Stimulated activated CD8-positive, alpha-beta memory T cell treated with anti-CD3 and anti-CD28 coated beads, Interleukin-7, amount 100 ng/mL, for 4 hours (primary cell): ENCODE measurements at regions not wholly inside any gene's neighbourhood (a gene's known extent, or its start where the extent isn't known, plus 50 kb on each side); places are given as distances from the start of the nearest gene placed in this dataset.
"Not testable (repeated sequence)": the region's sequence is repeated elsewhere in the genome, so short reads cannot be mapped to it uniquely, and the experiment has no call there.

Experiments used
- DNase-seq, 2 donors: peaks; one replicate each; pipeline ENCODE4 v3.0.0-alpha.2; 2020; ENCODE audit warnings: low read depth in 2 of 2

GRCh38 chr15:30688684-30689083, 62.8 kb downstream of the ARHGAP11B start:
- not testable (repeated sequence) for DNase-seq

DNA sequence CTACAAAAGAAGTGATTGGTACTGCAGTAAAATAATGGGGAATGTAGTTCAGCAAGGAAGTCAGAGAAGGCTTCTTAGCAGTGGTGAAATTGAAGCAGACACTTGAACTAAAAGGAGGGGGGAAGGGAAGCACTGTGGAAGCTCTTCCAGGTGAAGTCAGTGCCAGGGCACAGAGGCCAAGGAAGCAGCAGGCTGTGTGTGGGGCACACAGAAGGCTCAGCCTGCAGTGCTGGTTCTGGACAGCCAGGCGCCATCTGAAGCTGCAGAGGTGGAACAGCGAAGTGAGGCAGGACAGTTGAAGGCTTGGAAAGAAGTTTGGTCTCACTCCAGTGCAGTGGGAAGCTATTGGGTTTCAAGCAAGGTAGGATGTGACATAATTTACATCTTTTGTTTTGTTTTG, 64.2 kb downstream of the ARHGAP11B start:
- DNase-seq, result not testable (repeated sequence)

DNA sequence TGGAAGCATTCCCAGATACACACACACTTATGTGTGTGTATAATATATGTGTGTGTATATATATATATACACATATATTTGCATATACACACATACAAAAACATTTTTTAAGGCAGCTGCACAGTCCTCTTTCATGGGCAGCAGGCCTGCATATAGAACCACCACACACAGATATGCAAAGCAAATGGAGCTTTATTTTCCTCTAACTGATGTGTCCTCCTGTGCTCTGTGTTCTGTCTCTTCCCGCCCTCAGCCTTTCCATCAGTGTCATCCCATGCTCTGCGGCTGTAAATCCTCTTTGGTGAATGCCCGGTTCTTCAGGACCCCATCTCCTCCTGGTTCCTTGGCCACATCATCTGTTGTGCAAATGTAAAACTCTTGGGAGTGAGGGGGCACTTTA, 69.9 kb downstream of the ARHGAP11B start:
- not testable (repeated sequence) for DNase-seq

DNA sequence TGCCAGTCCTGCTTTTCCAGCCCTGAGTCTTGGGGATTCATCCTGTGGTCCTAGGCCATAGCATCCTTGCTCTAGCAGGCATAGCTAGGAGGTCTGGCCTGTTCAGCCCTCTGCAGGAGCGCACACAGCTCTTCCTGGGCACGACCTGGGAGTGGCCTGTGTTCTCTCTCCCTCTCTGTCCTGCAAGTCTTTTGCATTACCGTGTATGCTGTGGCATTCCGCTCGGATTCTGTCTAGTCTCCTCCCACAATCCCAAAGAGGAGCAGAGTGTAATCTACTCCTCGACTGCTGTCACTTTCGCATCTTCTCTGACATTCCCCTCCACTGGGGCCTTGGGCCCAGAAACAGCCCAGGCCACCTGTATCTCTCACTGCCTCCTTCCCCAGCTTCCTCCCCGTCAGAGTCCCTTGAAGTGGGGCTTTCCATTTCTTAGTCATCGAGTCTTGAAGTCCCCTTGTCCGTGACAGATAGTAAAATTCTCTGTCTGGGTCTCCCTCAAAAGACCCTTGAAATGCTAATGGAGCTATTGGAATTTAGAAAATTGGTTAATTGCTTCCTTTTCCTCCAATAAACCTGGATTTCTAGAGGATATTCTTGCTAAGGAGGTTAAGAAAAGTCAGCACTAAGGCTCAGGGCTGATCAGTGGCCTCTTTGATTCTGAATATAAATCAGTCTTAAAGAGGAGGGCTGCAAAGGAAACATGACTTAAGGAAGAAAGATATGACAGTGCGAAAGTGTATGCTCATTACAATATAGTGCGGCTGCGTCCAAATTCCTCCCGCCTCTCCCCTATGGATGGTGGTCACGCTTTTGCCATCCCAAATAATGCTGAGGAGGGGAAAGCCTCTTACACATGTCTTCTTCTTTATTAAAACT, 70.7 kb downstream of the ARHGAP11B start:
- not testable (repeated sequence) for DNase-seq

- not testable (repeated sequence) for DNase-seq
Observed at GRCh38 chr15:30697315-30697685, 71.4 kb downstream of the ARHGAP11B start.

DNA sequence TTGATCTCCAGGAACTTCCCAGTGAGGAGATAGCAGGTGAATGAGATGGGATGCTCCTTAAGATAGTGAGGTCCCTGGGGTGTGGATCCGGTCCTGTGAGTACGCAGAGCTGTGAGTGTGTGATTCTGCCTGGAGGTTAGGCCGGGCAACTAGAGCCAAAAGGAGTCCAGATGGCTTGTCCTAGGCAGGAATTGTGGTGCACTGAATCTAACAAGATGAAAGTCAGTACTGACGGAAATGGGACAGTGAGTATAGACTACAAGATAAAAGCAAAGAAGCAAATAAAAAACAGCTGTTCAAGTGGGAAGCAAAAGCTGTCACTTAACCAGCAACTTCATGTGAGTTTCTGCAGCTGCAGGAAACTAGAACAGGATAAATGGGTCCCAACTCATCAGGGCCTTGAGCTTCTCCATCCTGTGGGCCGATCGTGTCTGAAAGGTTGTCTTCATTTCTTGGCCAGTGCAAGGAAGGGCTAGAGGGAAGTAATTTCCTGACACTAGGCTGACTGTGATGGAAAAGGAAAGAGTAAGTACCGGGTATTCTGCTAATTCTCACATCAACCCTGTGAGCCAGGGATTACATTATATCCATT, 74.2 kb downstream of the ARHGAP11B start:
- DNase-seq, result not testable (repeated sequence)

- not testable (repeated sequence) for DNase-seq
Observed at GRCh38 chr15:30707976-30708685, 82.2 kb downstream of the ARHGAP11B start.

GRCh38 chr15:30708809-30709208, 82.9 kb downstream of the ARHGAP11B start:
- DNase-seq, result not testable (repeated sequence)

GRCh38 chr15:30718038-30718643, 92.2 kb downstream of the ARHGAP11B start:
- DNase-seq, result not testable (repeated sequence)

DNA sequence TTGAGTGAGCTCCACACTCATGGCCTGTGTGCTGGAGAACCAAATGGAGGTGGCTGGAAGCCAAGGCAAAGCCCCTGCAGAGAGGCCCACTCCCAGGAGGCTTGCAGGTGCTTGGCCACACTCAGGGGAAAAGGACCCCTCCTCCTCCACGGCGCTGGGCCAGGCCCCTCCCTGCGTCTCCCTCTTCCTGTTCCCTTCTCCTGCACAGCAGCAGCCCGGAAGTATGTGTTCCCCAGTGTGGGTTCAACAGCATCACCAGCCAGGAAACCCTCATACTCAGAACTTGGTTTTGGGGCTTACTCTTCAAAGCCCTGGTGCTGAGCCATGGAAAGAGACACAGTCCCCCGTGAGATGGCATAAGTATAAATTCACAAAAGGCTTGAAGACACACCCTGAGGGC, 93.4 kb downstream of the ARHGAP11B start:
- DNase-seq, result not testable (repeated sequence)

DNA sequence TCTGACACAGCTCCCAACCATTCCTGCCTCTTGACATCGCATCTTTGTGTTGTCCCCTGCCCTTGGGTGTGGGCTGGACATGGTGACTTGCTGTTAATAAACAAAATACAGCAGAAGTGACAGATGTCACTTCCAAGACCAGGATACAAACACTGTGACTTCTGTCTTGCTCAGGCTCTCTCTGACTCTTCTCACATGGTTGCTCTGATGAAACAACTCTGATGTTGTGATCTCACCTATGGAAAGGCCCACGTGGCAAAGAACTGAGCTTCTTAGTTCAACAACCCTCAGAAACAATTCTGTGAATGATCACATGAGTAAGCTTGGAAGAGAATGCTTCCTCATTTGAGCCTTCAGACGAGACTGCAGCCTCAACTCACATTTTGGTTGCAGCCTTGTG, 94.9 kb downstream of the ARHGAP11B start:
- DNase-seq, result not testable (repeated sequence)

DNA sequence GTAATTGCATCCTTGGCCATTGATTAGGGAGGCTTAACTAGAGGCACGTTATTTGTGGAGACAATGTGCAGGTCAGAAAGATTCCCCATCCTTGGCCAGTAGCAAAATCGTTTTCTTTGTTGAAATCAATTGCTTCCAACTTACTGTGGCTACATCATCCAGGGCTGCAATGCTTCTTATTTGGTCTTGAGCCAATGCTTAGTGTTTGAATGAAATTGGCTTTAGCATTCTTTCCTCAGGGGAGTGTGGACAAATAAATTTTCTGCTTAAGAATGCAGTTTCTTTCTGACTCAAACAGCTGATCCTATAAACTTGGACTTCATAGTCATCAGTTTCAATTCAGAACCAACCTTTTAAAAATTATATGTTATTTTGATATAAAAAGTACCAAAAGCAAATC, 95.6 kb downstream of the ARHGAP11B start:
- not testable (repeated sequence) for DNase-seq

DNA sequence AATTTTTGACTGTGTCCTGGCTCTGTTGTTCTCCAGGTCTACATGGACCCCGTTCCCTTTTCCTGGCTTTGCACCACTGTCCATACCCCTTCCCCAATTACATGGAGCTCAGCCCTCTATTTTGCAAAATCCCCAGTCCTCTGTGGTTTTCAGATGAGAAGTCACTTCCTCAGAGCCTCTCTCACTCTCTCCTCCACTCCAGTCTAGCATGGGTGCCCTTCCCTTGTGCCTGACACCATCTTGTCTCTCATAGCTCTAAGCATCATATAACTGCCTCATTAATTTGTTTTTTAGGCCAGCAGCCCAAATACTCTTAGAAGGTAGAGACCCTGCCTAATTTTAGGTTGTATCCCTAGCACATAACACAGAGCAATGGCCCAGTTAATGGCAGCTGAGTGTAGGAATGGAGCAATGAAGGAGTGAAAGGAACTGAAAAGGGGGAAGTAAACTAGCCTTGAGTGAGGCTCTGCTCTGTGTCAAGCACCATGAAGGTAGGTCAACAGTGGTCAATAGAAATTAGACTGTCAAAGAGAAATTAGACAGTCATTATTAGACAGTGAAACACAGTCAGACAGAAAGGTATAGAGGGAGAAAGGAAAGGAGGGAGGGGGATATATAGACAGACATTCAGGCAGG, 97.7 kb downstream of the ARHGAP11B start:
- not testable (repeated sequence) for DNase-seq

DNA sequence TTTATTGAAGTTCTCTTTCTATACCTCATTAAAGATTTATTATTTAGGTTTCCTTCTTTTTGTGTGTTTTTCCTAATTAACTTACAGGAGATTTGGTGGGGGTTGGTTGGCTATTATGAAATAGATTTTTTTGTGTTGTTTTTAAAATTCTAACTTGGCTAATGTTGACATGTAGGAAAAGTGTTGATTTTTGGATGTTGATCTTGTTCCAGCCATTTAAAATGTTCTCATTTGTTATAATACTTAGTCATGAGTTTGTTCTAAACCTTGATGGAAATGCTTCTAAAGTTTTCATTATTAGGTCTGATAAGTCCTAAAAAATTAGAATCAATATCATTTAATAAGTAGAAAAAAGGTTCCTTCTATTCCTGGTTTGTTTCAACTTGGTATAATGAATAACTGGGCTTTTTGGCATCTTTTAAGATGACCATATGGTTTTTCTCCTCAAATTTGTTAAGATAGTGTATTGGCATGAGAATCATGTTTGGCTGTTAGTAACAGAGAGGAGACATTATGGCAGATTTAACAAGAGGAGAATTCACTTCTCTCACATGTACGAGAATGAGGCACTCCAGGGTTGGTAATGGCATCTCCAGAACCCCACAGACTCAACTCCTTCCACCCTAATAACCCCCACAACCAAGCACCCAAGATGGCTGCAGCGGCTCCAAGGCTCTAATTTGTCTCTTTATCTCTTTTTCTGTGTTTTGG, 104.1 kb downstream of the ARHGAP11B start:
- DNase-seq, result not testable (repeated sequence)

DNA sequence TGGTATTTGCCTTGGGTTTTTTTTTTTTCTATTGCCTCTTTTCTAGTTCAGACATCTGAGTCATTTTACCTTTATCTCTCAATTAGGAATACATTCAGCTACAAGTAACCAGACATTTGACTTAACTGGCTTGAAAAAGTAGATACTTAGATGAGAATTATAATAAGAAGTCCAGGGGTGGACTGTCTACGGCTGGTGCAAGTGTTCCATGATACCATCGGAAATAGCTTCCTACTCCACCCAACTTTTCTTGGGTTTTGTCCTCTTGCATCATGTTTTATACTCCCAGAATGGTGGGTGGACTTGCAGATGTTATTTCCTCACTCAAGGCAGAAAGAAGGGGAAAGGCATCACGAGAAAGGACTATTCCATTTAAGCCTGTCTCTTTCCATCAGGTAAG, 104.7 kb downstream of the ARHGAP11B start:
- not testable (repeated sequence) for DNase-seq

DNA sequence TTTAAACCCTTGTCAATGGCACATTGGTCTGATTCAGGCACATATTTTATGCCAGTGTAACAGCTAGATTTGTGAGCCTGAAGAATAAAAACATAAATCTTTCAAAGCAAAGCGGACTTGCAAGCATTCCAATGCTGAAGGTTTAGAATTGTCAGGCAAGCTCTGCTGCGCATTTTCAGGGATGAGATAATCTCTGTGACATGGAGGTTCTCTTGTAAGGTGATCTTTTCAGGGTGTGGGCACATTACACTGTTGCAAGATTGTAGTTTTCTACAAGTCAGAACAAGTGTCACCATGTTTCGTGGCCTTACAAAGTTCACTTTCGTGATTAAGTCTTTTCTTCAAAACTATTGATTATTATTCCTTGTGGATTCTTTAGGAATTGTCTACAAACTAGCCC, 106.2 kb downstream of the ARHGAP11B start:
- not testable (repeated sequence) for DNase-seq

DNA sequence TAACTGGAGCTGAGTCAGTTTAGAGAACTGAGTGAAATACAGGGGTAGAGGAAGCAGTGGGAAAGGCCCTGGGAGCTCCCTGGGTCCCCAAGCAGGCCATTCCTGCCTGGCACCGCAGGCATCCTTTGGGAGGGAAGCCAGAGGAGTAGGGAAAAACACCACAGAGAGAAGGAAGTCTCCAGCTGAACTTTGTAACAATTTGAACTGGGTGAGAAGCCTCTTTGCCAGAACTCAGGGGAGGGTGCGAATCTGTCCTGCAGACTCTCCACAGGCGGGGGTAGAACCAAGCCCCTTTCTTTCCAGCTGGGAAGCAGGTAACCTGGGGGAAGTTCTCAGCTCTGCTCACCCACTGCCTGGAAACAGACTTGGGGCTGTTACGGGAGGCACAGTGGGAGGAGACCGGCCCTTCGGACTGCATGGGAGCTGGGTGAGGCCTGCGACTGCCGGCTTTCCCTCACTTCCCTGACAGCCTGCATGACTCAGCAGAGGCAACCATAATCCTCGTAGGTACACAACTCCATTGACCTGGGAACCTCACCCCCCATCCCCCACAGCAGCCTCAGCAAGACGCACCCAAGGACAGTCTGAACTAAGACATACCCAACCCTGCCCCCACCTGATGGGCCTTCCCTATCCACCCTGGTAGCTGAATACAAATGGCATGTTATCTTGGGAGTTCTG, 110.1 kb downstream of the ARHGAP11B start:
- DNase-seq, result not testable (repeated sequence)

- DNase-seq, result not testable (repeated sequence)
Observed at GRCh38 chr15:30742796-30743195, 116.9 kb downstream of the ARHGAP11B start.

DNA sequence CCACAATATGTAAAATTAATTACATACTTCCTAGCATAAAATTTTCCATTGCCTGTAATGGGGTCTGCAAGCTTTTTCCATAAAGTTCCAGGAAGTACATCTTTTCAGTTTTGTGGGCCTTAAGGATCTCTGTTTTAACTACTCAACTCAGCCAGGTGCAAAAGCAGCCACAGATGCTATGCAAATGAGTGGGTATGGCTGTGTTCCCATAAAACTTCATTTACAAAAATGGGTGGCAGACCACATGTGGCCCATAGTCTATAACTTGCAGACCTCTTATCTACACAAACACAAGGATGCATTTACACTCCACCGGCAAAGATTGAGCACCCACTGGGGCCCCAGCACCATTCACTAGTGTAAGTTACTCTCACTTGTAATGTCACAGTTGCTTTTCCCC, 123.1 kb downstream of the ARHGAP11B start:
- not testable (repeated sequence) for DNase-seq

- DNase-seq, result peak; percentile 31 to 51
Observed at GRCh38 chr15:30755036-30755687, 129.2 kb downstream of the ARHGAP11B start.
